ENCODE measurements at regions not wholly inside any gene's neighbourhood (a gene's known extent, or its start where the extent isn't known, plus 50 kb on each side); places are given as distances from the start of the nearest gene placed in this dataset.

DNA sequence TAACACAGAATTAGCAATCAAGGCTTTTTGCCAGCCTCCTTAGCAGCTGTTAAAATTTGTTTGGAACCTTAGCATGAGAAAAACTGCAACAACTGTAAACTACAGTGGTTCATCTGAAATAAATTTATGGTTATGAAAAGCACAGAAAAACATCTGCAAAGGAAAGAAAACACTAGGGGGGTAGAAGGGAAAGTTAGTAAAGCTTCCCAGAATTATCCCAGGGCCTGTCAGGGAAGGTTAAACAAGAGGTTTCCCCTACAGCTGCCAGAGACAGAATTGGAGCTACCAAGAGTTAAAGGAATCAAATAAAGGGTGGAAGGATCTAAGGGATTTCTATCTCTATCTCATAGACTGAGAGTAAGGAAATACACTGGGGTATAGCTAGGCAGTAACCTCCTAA, 234.7 kb upstream of the DIAPH2 start:
- TF ChIP-seq CTCF (IDR thresholded peaks at IDR 0.05; ENCODE audit: insufficient read depth, low read depth, low read length): no peak
- DNase-seq (ENCODE audit: low read depth): no peak
- H3K4me3 ChIP-seq (ENCODE audit: low read depth, low read length): no peak overlapping the region

DNA sequence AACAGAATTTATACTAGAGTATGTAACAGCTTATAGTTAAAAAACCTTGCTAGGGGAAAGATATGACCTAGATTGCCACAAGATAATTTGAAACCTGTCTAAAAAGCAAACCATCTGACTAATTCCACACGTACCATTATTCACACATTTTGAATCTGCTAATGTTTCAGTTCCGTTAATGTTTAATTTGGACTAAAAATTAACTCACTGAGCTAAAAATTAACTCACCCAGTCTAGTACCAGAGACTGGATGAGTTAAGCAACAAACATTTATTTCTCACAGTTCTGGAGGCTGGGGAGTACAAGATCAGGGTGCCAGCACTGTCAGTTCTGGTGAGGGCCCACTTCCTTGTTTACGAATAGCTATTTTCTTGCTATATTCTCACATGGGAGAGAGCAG, 231.5 kb upstream of the DIAPH2 start:
- no peak overlapping the region for H3K4me3 ChIP-seq (ENCODE audit: low read depth, low read length)
- no peak for DNase-seq (ENCODE audit: low read depth)
- no peak for TF ChIP-seq CTCF (IDR thresholded peaks at IDR 0.05; ENCODE audit: insufficient read depth, low read depth, low read length)

DNA sequence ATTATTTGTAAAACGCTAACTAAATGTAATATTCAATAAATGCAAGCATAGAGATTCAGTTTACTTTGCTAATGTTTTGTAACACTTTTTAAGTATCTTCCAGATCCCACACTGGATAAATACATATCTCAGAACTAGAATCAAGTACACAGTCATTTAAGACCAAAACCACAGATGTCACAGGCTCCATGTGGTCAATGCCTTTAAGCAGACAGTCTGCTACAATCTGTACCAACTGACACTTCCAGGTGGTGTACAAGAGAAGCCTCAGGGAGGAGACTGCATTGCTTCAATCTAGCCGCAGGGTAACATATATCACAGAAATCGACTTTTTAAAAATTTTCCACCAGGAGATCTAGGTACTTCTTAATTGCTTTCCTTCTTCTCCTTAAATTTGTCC, 229.6 kb upstream of the DIAPH2 start:
- no peak for DNase-seq (ENCODE audit: low read depth)
- TF ChIP-seq CTCF (IDR thresholded peaks at IDR 0.05; ENCODE audit: insufficient read depth, low read depth, low read length): no peak
- H3K4me3 ChIP-seq (ENCODE audit: low read depth, low read length): no peak overlapping the region

DNA sequence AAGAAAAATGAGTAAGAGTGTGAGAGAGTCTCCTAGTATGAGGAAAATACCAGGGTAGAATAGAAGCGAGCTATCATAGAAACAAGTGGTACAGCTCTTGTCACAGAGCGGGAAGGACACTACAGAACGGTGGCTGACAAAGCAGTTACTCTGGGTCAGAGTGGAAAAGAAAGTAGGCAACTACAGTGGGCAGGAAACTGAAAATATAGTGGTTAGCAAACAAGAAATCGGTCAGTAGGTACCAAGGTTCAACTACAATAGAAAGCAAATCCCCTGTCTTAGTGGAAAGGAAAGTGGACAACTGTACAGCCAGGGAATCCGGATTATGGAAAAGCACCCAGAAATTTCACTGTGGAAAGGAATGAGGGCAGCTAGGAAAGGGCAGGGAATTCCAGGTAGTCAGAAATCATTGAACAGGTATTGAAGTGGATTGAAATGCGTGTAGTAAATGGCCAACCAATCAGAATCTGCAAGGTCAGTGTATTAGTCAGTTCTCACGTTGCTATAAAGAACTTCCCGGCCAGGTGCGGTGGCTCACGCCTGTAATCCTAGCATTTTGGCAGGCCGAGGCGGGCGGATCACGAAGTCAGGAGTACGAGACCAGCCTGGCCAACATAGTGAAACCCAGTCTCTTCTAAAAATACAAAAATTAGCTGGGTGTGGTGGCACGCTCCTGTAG, 219.6 kb upstream of the DIAPH2 start:
- DNase-seq (ENCODE audit: low read depth): no peak
- H3K4me3 ChIP-seq (ENCODE audit: low read depth, low read length): no peak overlapping the region
- no peak for TF ChIP-seq CTCF (IDR thresholded peaks at IDR 0.05; ENCODE audit: insufficient read depth, low read depth, low read length)

GRCh38 chrX:96474029-96474740, 210.5 kb upstream of the DIAPH2 start:
- no peak for DNase-seq (ENCODE audit: low read depth)
- no peak overlapping the region for H3K4me3 ChIP-seq (ENCODE audit: low read depth, low read length)
- no peak for TF ChIP-seq CTCF (IDR thresholded peaks at IDR 0.05; ENCODE audit: insufficient read depth, low read depth, low read length)

DNA sequence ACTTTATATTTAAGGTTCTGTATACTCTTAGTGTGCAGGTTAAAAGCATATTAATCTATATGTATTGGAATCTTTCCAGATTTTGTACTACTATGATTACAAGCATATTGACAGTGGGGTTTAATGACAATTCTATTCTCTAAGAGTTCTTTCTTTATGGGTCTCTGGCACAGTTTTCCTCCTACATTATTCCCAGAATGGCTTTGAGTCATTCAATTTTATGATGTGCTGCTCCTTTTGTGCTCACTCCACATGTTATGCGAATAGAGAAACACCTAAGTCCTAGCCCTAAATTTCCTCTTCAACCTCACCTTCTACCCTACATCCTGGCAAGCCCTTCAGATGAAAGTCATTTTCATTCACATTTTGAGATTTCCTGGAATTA, 209.9 kb upstream of the DIAPH2 start:
- TF ChIP-seq CTCF (IDR thresholded peaks at IDR 0.05; ENCODE audit: insufficient read depth, low read depth, low read length): no peak
- H3K4me3 ChIP-seq (ENCODE audit: low read depth, low read length): no peak overlapping the region
- no peak for DNase-seq (ENCODE audit: low read depth)
